Sigmoid colon (tissue), 3 donors: ENCODE measurements at regions not wholly inside any gene's neighbourhood (a gene's known extent, or its start where the extent isn't known, plus 50 kb on each side); places are given as distances from the start of the nearest gene placed in this dataset.

Experiments used
- POLR2A ChIP-seq, 2 donors: fragments of 450-650 bp; IDR thresholded peaks; one replicate each; pipeline ENCODE4 v1.6.1; 2016; ENCODE audit warnings: antibody characterized with exemption in 2 of 2, mild to moderate bottlenecking in 2 of 2, moderate library complexity in 2 of 2
- TF ChIP-seq, protein P1 (sequence below), 4 experiments: fragments of 450-650 bp in 3 of 4; fragments of 200-600 bp in 1 of 4; IDR thresholded peaks; one replicate each; pipeline ENCODE4 v1.5.1; 2016 to 2019; ENCODE audit warnings: antibody characterized with exemption in 4 of 4, mild to moderate bottlenecking in 3 of 4, moderate library complexity in 2 of 4

DNA sequence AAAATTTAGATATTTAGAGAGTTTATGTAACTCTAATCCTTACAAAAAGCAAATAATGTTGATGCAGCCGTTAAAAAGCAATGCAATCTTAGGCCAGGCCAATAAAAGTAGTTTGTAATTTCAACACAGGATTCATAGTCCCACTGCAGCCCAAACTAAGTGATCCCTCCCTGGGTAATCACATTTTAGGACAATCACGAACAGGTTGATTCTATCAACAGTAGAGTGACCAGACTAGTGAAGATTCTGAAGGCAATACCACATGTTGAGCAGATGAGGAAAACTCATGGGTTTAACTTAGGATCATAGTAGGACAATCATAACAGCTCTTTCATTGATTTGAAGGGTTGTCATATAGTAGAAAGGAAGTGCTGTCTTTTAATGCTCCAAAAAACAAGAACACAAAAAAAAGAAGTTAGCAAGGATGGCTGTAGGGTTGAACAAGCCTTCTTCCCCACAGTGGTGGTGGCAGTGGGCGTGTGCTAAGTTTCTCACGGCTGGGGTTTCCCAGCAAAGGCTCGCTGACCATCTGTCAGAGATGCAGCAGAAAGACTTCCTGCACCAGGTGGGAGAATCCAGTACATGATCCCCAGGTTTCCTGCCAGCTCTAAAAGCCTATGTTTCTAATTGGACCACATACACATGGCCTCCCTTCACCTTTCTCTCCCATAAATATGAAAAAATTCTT, 212.2 kb downstream of the CHRM2 start:
- TF ChIP-seq, protein P1, sequence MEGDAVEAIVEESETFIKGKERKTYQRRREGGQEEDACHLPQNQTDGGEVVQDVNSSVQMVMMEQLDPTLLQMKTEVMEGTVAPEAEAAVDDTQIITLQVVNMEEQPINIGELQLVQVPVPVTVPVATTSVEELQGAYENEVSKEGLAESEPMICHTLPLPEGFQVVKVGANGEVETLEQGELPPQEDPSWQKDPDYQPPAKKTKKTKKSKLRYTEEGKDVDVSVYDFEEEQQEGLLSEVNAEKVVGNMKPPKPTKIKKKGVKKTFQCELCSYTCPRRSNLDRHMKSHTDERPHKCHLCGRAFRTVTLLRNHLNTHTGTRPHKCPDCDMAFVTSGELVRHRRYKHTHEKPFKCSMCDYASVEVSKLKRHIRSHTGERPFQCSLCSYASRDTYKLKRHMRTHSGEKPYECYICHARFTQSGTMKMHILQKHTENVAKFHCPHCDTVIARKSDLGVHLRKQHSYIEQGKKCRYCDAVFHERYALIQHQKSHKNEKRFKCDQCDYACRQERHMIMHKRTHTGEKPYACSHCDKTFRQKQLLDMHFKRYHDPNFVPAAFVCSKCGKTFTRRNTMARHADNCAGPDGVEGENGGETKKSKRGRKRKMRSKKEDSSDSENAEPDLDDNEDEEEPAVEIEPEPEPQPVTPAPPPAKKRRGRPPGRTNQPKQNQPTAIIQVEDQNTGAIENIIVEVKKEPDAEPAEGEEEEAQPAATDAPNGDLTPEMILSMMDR (IDR thresholded peaks at IDR 0.05) = no peak
- no peak for TF ChIP-seq POLR2A (IDR thresholded peaks at IDR 0.05)
